ENCODE measurements at regions not wholly inside any gene's neighbourhood (a gene's known extent, or its start where the extent isn't known, plus 50 kb on each side); places are given as distances from the start of the nearest gene placed in this dataset.
A peak's percentile ranks its signal among the peaks of the same experiment; 100 is the strongest.

DNA sequence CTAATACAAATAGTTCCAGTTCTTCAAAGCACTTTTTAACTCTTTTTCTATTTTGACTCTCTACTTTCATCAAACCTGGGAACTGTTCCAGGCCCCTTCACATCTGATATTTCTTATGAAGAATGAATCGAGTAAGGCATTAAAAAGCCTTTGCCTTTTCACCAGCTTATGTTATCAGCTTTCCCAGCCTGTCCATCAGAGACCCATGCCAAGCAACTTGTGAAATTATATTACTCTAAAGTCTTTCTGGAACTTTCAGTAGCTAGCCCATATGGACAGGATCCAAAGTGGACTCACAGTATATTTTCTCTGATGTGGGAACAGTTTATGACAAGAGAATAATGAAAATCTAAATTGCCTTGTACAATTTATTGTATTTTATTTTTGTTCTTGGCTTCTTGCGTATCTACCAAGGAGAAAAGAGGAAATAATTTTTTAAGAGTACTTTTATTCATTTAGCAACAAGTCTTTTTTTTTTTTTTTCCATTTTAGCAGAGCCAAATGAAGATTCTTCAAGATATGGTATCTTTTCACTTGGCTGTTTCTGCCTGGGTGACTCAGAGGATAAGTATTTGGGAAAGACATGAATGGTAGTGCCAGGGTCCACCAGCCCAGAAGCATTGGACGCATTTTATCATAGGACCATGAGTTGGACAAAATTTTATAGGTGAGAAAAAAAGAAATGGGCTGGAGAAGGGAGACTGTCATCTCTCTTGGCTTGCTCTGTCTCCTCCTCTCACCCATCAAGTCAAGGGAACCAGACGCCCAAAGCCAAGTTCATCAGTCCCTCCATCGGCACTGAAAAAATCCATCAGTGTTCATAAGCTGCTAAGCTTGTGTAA is 195.8 kb upstream of the NEBL start:
- H3K4me2 ChIP-seq (ENCODE audit: low read length, poor library complexity, severe bottlenecking): no peak overlapping the region
- no peak overlapping the region for H3K14ac ChIP-seq (ENCODE audit: low read length in 2 of 2)
- H2AK5ac ChIP-seq (ENCODE audit: low read length, severe bottlenecking): no peak overlapping the region
- no peak overlapping the region for H3K27ac ChIP-seq (ENCODE audit: low read length, poor library complexity, severe bottlenecking)
- WGBS: 83% methylated on average over 4 of the region's 5 CpGs
- no peaks in the 10 kb centered on the region for H3K4me1 ChIP-seq (ENCODE audit: control insufficient read depth, insufficient read depth, low read depth, low read length)
- H4K8ac ChIP-seq (ENCODE audit: low read length): no peak overlapping the region
- no peak overlapping the region for H2BK120ac ChIP-seq (ENCODE audit: low read depth, low read length)
- H3K9me3 ChIP-seq (ENCODE audit: control insufficient read depth, low read length): no peaks in the 10 kb centered on the region
- H3K79me1 ChIP-seq (replicated peaks; ENCODE audit: low read length, poor library complexity, severe bottlenecking): no peaks in the 10 kb centered on the region
- no peak overlapping the region for H3K18ac ChIP-seq (ENCODE audit: low read depth in 1 of 2, low read length in 2 of 2)
- H3K36me3 ChIP-seq (ENCODE audit: control insufficient read depth in 1 of 2, insufficient read depth in 2 of 2, low read depth in 1 of 2, low read length in 2 of 2): no peaks in the 10 kb centered on the region
- no peak overlapping the region for H2BK5ac ChIP-seq (ENCODE audit: low read depth, low read length, poor library complexity, severe bottlenecking)
- H2BK12ac ChIP-seq (ENCODE audit: low read length in 2 of 2): peak overlapping the region in 1 of 2 experiments; percentile 30
- H3K27me3 ChIP-seq (ENCODE audit: control insufficient read depth in 1 of 2, insufficient read depth in 1 of 2, low read length in 2 of 2): peaks cover 5 to 14% of the 10 kb centered on the region in 2 experiments
- no peak overlapping the region for H3K4ac ChIP-seq (ENCODE audit: low read depth in 1 of 2, low read length in 2 of 2)
- H3K9ac ChIP-seq (ENCODE audit: low read length): no peak overlapping the region
- peak; percentile 19 for DNase-seq
- no peak overlapping the region for H2AFZ ChIP-seq (ENCODE audit: low read depth, low read length)
- no peak overlapping the region for H2BK15ac ChIP-seq (ENCODE audit: low read depth, poor library complexity, severe bottlenecking)
- H3K23ac ChIP-seq (ENCODE audit: low read length in 2 of 2): no peak overlapping the region
- no peak overlapping the region for H3K4me3 ChIP-seq (ENCODE audit: insufficient read depth in 1 of 2, low read depth in 1 of 2, low read length in 2 of 2)
- H4K91ac ChIP-seq (ENCODE audit: low read length): no peak overlapping the region

DNA sequence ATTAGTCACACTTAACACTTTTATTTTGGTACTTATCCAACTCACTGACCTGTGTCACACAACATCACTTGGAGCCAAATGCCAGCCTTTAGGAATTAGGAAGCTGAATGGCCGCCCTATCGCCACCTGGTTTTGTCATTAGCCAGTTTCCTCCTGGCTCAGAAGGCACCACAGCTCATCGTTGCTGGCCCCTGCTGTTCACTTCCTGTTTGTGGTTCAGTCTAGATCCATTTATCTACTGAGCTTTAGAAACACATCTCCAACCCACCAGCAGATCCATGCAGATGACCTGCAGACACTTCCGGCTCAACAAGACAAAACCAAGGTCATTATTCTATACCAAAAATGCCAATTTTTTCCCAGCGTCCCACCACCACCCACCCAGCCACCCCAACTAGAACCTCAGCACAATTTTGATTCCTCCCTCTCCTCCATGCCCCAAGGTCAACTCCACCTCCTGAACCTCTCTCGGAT is 193.5 kb upstream of the NEBL start:
- H3K27me3 ChIP-seq (ENCODE audit: control insufficient read depth in 1 of 2, insufficient read depth in 1 of 2, low read length in 2 of 2): peaks cover 8 to 15% of the 10 kb centered on the region in 2 experiments
- H3K9ac ChIP-seq (ENCODE audit: low read length): no peak overlapping the region
- 90% methylated on average over 6 of the region's 6 CpGs for WGBS
- H2AK5ac ChIP-seq (ENCODE audit: low read length, severe bottlenecking): no peak overlapping the region
- H2BK15ac ChIP-seq (ENCODE audit: low read depth, poor library complexity, severe bottlenecking): no peak overlapping the region
- H2BK5ac ChIP-seq (ENCODE audit: low read depth, low read length, poor library complexity, severe bottlenecking): no peak overlapping the region
- no peaks in the 10 kb centered on the region for H3K36me3 ChIP-seq (ENCODE audit: control insufficient read depth in 1 of 2, insufficient read depth in 2 of 2, low read depth in 1 of 2, low read length in 2 of 2)
- H2BK12ac ChIP-seq (ENCODE audit: low read length in 2 of 2): no peak overlapping the region
- no peak overlapping the region for H3K23ac ChIP-seq (ENCODE audit: low read length in 2 of 2)
- H3K79me1 ChIP-seq (replicated peaks; ENCODE audit: low read length, poor library complexity, severe bottlenecking): no peaks in the 10 kb centered on the region
- no peak overlapping the region for H3K4ac ChIP-seq (ENCODE audit: low read depth in 1 of 2, low read length in 2 of 2)
- H3K14ac ChIP-seq (ENCODE audit: low read length in 2 of 2): no peak overlapping the region
- DNase-seq: no peak
- H3K9me3 ChIP-seq (ENCODE audit: control insufficient read depth, low read length): no peaks in the 10 kb centered on the region
- no peak overlapping the region for H3K18ac ChIP-seq (ENCODE audit: low read depth in 1 of 2, low read length in 2 of 2)
- no peak overlapping the region for H3K4me2 ChIP-seq (ENCODE audit: low read length, poor library complexity, severe bottlenecking)
- no peak overlapping the region for H4K8ac ChIP-seq (ENCODE audit: low read length)
- no peak overlapping the region for H2BK120ac ChIP-seq (ENCODE audit: low read depth, low read length)
- no peak overlapping the region for H3K27ac ChIP-seq (ENCODE audit: low read length, poor library complexity, severe bottlenecking)
- H3K4me1 ChIP-seq (ENCODE audit: control insufficient read depth, insufficient read depth, low read depth, low read length): no peaks in the 10 kb centered on the region
- H3K4me3 ChIP-seq (ENCODE audit: insufficient read depth in 1 of 2, low read depth in 1 of 2, low read length in 2 of 2): no peak overlapping the region
- no peak overlapping the region for H2AFZ ChIP-seq (ENCODE audit: low read depth, low read length)
- H4K91ac ChIP-seq (ENCODE audit: low read length): no peak overlapping the region

DNA sequence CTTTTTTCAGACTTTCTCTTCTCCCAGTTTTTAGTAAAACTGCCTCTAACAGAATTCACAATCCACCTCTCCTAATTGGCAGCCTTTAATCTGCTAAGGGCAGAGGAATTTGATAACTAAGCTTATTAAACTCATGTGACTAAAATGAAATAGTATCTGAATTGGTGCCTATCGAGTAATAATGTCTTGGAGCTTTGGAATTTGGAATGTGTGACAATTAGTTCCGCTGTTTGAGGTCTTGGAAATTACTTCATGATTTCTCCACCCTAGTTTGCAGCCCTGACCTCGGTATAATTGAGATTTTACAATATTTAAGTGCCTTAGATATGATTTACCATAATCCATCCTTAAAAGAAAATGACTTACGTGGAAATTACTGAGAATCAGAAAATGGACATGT is 190.4 kb upstream of the NEBL start:
- WGBS: 100% methylated on average over 3 of the region's 4 CpGs
- Histone ChIP-seq H3K4me1 (ENCODE audit: control insufficient read depth, insufficient read depth, low read depth, low read length) (peaks cover 3% of the 10 kb centered on the region), H3K23ac (ENCODE audit: low read length in 2 of 2) (no peak overlapping the region), H3K14ac (ENCODE audit: low read length in 2 of 2) (no peak overlapping the region), H3K9ac (ENCODE audit: low read length) (no peak overlapping the region), H2AFZ (ENCODE audit: low read depth, low read length) (no peak overlapping the region), H2BK5ac (ENCODE audit: low read depth, low read length, poor library complexity, severe bottlenecking) (no peak overlapping the region), H2BK12ac (ENCODE audit: low read length in 2 of 2) (no peak overlapping the region), H3K4me3 (ENCODE audit: insufficient read depth in 1 of 2, low read depth in 1 of 2, low read length in 2 of 2) (no peak overlapping the region), H3K27me3 (ENCODE audit: control insufficient read depth in 1 of 2, insufficient read depth in 1 of 2, low read length in 2 of 2) (peaks cover 8 to 15% of the 10 kb centered on the region in 2 experiments), H3K36me3 (ENCODE audit: control insufficient read depth in 1 of 2, insufficient read depth in 2 of 2, low read depth in 1 of 2, low read length in 2 of 2) (no peaks in the 10 kb centered on the region), H3K79me1 (replicated peaks; ENCODE audit: low read length, poor library complexity, severe bottlenecking) (no peaks in the 10 kb centered on the region), H2BK120ac (ENCODE audit: low read depth, low read length) (no peak overlapping the region), H2AK5ac (ENCODE audit: low read length, severe bottlenecking) (no peak overlapping the region), H3K27ac (ENCODE audit: low read length, poor library complexity, severe bottlenecking) (no peak overlapping the region), H3K9me3 (ENCODE audit: control insufficient read depth, low read length) (no peaks in the 10 kb centered on the region), H3K4me2 (ENCODE audit: low read length, poor library complexity, severe bottlenecking) (no peak overlapping the region), H4K8ac (ENCODE audit: low read length) (no peak overlapping the region), H3K18ac (ENCODE audit: low read depth in 1 of 2, low read length in 2 of 2) (no peak overlapping the region), H4K91ac (ENCODE audit: low read length) (no peak overlapping the region), H3K4ac (ENCODE audit: low read depth in 1 of 2, low read length in 2 of 2) (no peak overlapping the region), H2BK15ac (ENCODE audit: low read depth, poor library complexity, severe bottlenecking) (no peak overlapping the region)
- no peak for DNase-seq

DNA sequence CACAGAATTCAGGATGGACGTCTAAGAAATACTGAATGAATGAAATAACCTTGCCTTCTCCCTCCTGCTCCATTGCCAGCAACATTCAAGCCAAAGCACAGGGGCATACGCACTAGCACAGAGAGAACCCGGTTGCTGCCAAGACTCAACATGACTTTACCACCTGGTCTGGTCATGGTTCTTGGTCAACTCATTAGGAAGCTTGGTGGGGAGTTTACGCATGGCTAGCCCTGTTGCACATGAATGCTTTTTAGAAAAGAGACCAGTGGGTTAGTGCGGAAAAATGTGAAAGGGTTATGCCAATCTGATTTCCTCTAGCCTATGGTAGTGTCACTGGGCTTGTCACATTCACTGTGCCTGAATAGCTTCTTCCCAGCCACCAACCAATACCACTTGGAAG is 187.6 kb upstream of the NEBL start:
- Histone ChIP-seq H3K23ac (ENCODE audit: low read length in 2 of 2) (no peak overlapping the region), H2AK5ac (ENCODE audit: low read length, severe bottlenecking) (no peak overlapping the region), H3K4ac (ENCODE audit: low read depth in 1 of 2, low read length in 2 of 2) (no peak overlapping the region), H3K36me3 (ENCODE audit: control insufficient read depth in 1 of 2, insufficient read depth in 2 of 2, low read depth in 1 of 2, low read length in 2 of 2) (no peaks in the 10 kb centered on the region), H2BK15ac (ENCODE audit: low read depth, poor library complexity, severe bottlenecking) (no peak overlapping the region), H3K27ac (ENCODE audit: low read length, poor library complexity, severe bottlenecking) (no peak overlapping the region), H2BK12ac (ENCODE audit: low read length in 2 of 2) (no peak overlapping the region), H3K9ac (ENCODE audit: low read length) (no peak overlapping the region), H3K4me1 (ENCODE audit: control insufficient read depth, insufficient read depth, low read depth, low read length) (peaks cover 3% of the 10 kb centered on the region), H4K91ac (ENCODE audit: low read length) (no peak overlapping the region), H3K4me2 (ENCODE audit: low read length, poor library complexity, severe bottlenecking) (no peak overlapping the region), H2BK5ac (ENCODE audit: low read depth, low read length, poor library complexity, severe bottlenecking) (no peak overlapping the region), H3K27me3 (ENCODE audit: control insufficient read depth in 1 of 2, insufficient read depth in 1 of 2, low read length in 2 of 2) (peaks cover 8 to 22% of the 10 kb centered on the region in 2 experiments), H2BK120ac (ENCODE audit: low read depth, low read length) (no peak overlapping the region), H3K79me1 (replicated peaks; ENCODE audit: low read length, poor library complexity, severe bottlenecking) (no peaks in the 10 kb centered on the region), H4K8ac (ENCODE audit: low read length) (no peak overlapping the region), H3K14ac (ENCODE audit: low read length in 2 of 2) (no peak overlapping the region), H3K9me3 (ENCODE audit: control insufficient read depth, low read length) (no peaks in the 10 kb centered on the region), H2AFZ (ENCODE audit: low read depth, low read length) (no peak overlapping the region), H3K4me3 (ENCODE audit: insufficient read depth in 1 of 2, low read depth in 1 of 2, low read length in 2 of 2) (no peak overlapping the region), H3K18ac (ENCODE audit: low read depth in 1 of 2, low read length in 2 of 2) (no peak overlapping the region)
- DNase-seq: no peak
- WGBS: 98% methylated on average over 5 of the region's 5 CpGs
